B cell (primary cell): ENCODE measurements at regions not wholly inside any gene's neighbourhood (a gene's known extent, or its start where the extent isn't known, plus 50 kb on each side); places are given as distances from the start of the nearest gene placed in this dataset.

Experiments used
- ATAC-seq: fragments of 200-7000 bp; cut with Tn5 transposase; one replicate; pipeline ENCODE4 v1.10.0; 2021; ENCODE audit warnings: low read depth, mild to moderate bottlenecking, moderate number of reproducible peaks, moderate library complexity
- CTCF ChIA-PET: fragments of 350-600 bp; sonication (Branson Sonifier 250); formaldehyde crosslinking; loops from one replicate; lab custom pipeline; 2021; ENCODE audit warnings: antibody characterized with exemption, inconsistent platforms; lab: Charles Lee
- POLR2A ChIA-PET: fragments of 350-600 bp; sonication (Branson Sonifier 250); formaldehyde crosslinking; loops from one replicate; lab custom pipeline; 2021; ENCODE audit warnings: antibody characterized with exemption; lab: Charles Lee
- DNase-seq: peaks from one replicate; pipeline ENCODE4 v3.0.0; 2013
- H2AFZ ChIP-seq: 2 replicates; pipeline ENCODE4 v1.6.1; 2012; ENCODE audit warnings: mild to moderate bottlenecking, low read depth, low read length; ENCODE audit not compliant: insufficient read depth, poor library complexity, severe bottlenecking
- H3K27ac ChIP-seq, 2 donors: 1 replicate in 1 of 2; 2 replicates in 1 of 2; pipeline ENCODE4 v1.5.1; 2012 to 2013; ENCODE audit warnings: low read length in 2 of 2, mild to moderate bottlenecking in 2 of 2, moderate library complexity in 1 of 2
- H3K27me3 ChIP-seq, 4 experiments: fragments of 200-600 bp in 1 of 4; sonication (generic) in 1 of 4; replicated peaks in 1 of 4; 1 replicate in 2 of 4; 2 replicates in 2 of 4; pipeline versions ENCODE4 v1.6.1 to v1.7.0; 2013 to 2016; ENCODE audit warnings: low read length in 3 of 4, mild to moderate bottlenecking in 2 of 4, mixed read lengths in 1 of 4, moderate library complexity in 1 of 4; ENCODE audit not compliant: insufficient read depth in 4 of 4, control insufficient read depth in 3 of 4; ENCODE audit errors: control extremely low read depth in 1 of 4
- H3K36me3 ChIP-seq, 2 experiments: replicated peaks in 1 of 2; 1 replicate in 1 of 2; 2 replicates in 1 of 2; pipeline versions ENCODE4 v1.6.1 to v1.7.1; 2013; ENCODE audit warnings: low read length in 1 of 2; ENCODE audit not compliant: insufficient read depth in 2 of 2, control insufficient read depth in 1 of 2; ENCODE audit errors: control extremely low read depth in 1 of 2, extremely low read depth in 1 of 2
- H3K4me1 ChIP-seq, 2 donors: fragments of 200-600 bp in 1 of 2; sonication (generic) in 1 of 2; 1 replicate in 1 of 2; 2 replicates in 1 of 2; pipeline versions ENCODE4 v1.5.1 to v1.6.1; 2013 to 2017; ENCODE audit warnings: low read length in 2 of 2; ENCODE audit not compliant: control insufficient read depth in 2 of 2, insufficient read depth in 2 of 2
- H3K4me2 ChIP-seq: replicated peaks from 2 replicates; pipeline ENCODE3; 2012; ENCODE audit warnings: mild to moderate bottlenecking, low read depth, low read length; ENCODE audit not compliant: poor library complexity, severe bottlenecking
- H3K4me3 ChIP-seq, 5 experiments: fragments of 200-600 bp in 1 of 5; sonication (generic) in 1 of 5; 1 replicate in 3 of 5; 2 replicates in 2 of 5; pipeline versions ENCODE4 v1.5.1 to v1.7.0; 2011 to 2016; ENCODE audit warnings: low read length in 4 of 5, mild to moderate bottlenecking in 4 of 5, low read depth in 2 of 5, control low read depth in 1 of 5, moderate library complexity in 1 of 5; ENCODE audit not compliant: insufficient read depth in 1 of 5; ENCODE audit errors: control extremely low read depth in 1 of 5, extremely low read depth in 1 of 5
- H3K79me2 ChIP-seq: fragments of 200-600 bp; sonication (generic); one replicate; pipeline ENCODE4 v1.6.0; 2016; ENCODE audit warnings: low read length; ENCODE audit not compliant: control insufficient read depth, insufficient read depth
- H3K9ac ChIP-seq: fragments of 200-600 bp; sonication (generic); 2 replicates; pipeline ENCODE4 v1.6.1; 2017; ENCODE audit warnings: mild to moderate bottlenecking, low read length, moderate library complexity
- H3K9me3 ChIP-seq, 3 donors: one replicate each; pipeline versions ENCODE4 v1.6.1 to v1.7.1; 2013; ENCODE audit warnings: low read length in 2 of 3; ENCODE audit not compliant: control insufficient read depth in 2 of 3, insufficient read depth in 1 of 3; ENCODE audit errors: control extremely low read depth in 1 of 3
- H4K20me1 ChIP-seq: 2 replicates; pipeline ENCODE4 v1.6.0; 2012; ENCODE audit warnings: mild to moderate bottlenecking, low read length; ENCODE audit not compliant: insufficient read depth, control insufficient read depth, poor library complexity, severe bottlenecking
- H3K27ac Mint-ChIP-seq: one replicate; pipeline ENCODE4 v1.8.0; 2021; ENCODE audit warnings: mixed read lengths
- H3K27me3 Mint-ChIP-seq: one replicate; pipeline ENCODE4 v1.8.0; 2021; ENCODE audit warnings: mixed read lengths
- H3K4me1 Mint-ChIP-seq: one replicate; pipeline ENCODE4 v1.8.0; 2021; ENCODE audit warnings: mixed read lengths
- H3K4me3 Mint-ChIP-seq: one replicate; pipeline ENCODE4 v1.8.0; 2021; ENCODE audit warnings: mixed read lengths
- H3K9me3 Mint-ChIP-seq: one replicate; pipeline ENCODE4 v1.8.0; 2022; ENCODE audit warnings: mixed read lengths; ENCODE audit not compliant: insufficient read depth
- CTCF ChIP-seq: fragments of 200-600 bp; IDR thresholded peaks from one replicate; pipeline ENCODE4 v1.8.0; 2022; ENCODE audit warnings: antibody characterized with exemption, mild to moderate bottlenecking
- EZH2 ChIP-seq: IDR thresholded peaks from 2 replicates; pipeline ENCODE4 v1.6.1; 2012; ENCODE audit warnings: borderline replicate concordance, low read depth, mild to moderate bottlenecking, moderate library complexity, low read length; ENCODE audit not compliant: insufficient read depth, poor library complexity, severe bottlenecking
- WGBS: methylation state at CpG from one replicate; pipeline ENCODE4 v1.1.5; 2013; ENCODE audit warnings: missing lambda C conversion rate; ENCODE audit not compliant: insufficient coverage; 5-methylcytosine and 5-hydroxymethylcytosine counted together
- intact Hi-C: fragments of 100-400 bp; cut with micrococcal nuclease; formaldehyde crosslinking; loops from one replicate; pipeline ENCODE4 v1.10.0; 2022

- Histone ChIP-seq H3K27me3 (no peaks in the 10 kb centered on the region), H3K9ac (no peak overlapping the region), H3K27ac (no peak overlapping the region), H3K79me2 (no peaks in the 10 kb centered on the region), H3K4me1 (no peaks in the 10 kb centered on the region), H3K9me3 (peaks cover 0 to 14% (median 0%) of the 10 kb centered on the region in 3 donors), H3K4me2 (no peak overlapping the region), H4K20me1 (no peaks in the 10 kb centered on the region), H3K36me3 (no peaks in the 10 kb centered on the region), H3K4me3 (no peak overlapping the region), H2AFZ (no peak overlapping the region)
- no peak for TF ChIP-seq EZH2
- TF ChIP-seq CTCF: no peak
- Mint-ChIP-seq H3K9me3 (no peaks in the 10 kb centered on the region), H3K4me1 (peaks cover 4% of the 10 kb centered on the region), H3K27ac (no peak overlapping the region), H3K27me3 (no peaks in the 10 kb centered on the region), H3K4me3 (no peak overlapping the region)
- DNase-seq: no peak
- 85% methylated on average over 4 of the region's 6 CpGs for WGBS
- intact Hi-C loops: no loop called here
- POLR2A ChIA-PET: no interaction called here
- ATAC-seq: no peak
- CTCF ChIA-PET: no interaction called here
Observed at GRCh38 chr19:33885236-33885635, 88.6 kb downstream of the KCTD15 start.

- no peak overlapping the region for H3K4me3 Mint-ChIP-seq
- intact Hi-C loops: no loop called here
- no peak overlapping the region for H3K27ac ChIP-seq
Observed at GRCh38 chr19:33887891-33888290, 91.2 kb downstream of the KCTD15 start.

More at GRCh38 chr19:33887891-33888290, 91.2 kb downstream of the KCTD15 start:
- H3K79me2 ChIP-seq: no peaks in the 10 kb centered on the region
- H3K36me3 ChIP-seq: no peaks in the 10 kb centered on the region
- H3K4me1 ChIP-seq: no peaks in the 10 kb centered on the region
- no peak overlapping the region for H2AFZ ChIP-seq
- H3K4me1 Mint-ChIP-seq: peaks cover 4% of the 10 kb centered on the region
- WGBS: 96% methylated on average over 11 of the region's 11 CpGs
- no peaks in the 10 kb centered on the region for H3K27me3 Mint-ChIP-seq
- H3K27ac Mint-ChIP-seq: no peak overlapping the region
- DNase-seq: no peak
- H3K27me3 ChIP-seq: no peaks in the 10 kb centered on the region
- H3K4me3 ChIP-seq: no peak overlapping the region
- ChIA-PET CTCF (no interaction called here), POLR2A (no interaction called here)
- no peaks in the 10 kb centered on the region for H4K20me1 ChIP-seq
- H3K9me3 ChIP-seq: peaks cover 0 to 14% (median 0%) of the 10 kb centered on the region in 3 donors
- no peak for ATAC-seq
- no peak overlapping the region for H3K4me2 ChIP-seq
- no peaks in the 10 kb centered on the region for H3K9me3 Mint-ChIP-seq
- TF ChIP-seq EZH2: no peak
- TF ChIP-seq CTCF: no peak
- no peak overlapping the region for H3K9ac ChIP-seq
